LHCN-M2 (cell line): ENCODE measurements at regions not wholly inside any gene's neighbourhood (a gene's known extent, or its start where the extent isn't known, plus 50 kb on each side); places are given as distances from the start of the nearest gene placed in this dataset.

ENCODE experiments used
- DNase-seq: peaks from one replicate; pipeline ENCODE4 v3.0.0-alpha.2; 2012; ENCODE audit warnings: low read depth

- DNase-seq = no peak
Observed at GRCh38 chr2:39615675-39616074, 50.0 kb upstream of the TMEM178A start.
